OCI-M2 (cell line): ENCODE measurements at regions not wholly inside any gene's neighbourhood (a gene's known extent, or its start where the extent isn't known, plus 50 kb on each side); places are given as distances from the start of the nearest gene placed in this dataset.

Source experiments
- DNase-seq: peaks from one replicate; lab custom pipeline; 2025; ENCODE audit not compliant: unreplicated experiment; lab: John Stamatoyannopoulos, UW

- DNase-seq: no peak
These were observed 51.3 kb upstream of the CNKSR3 start for GRCh38 chr6:154561750-154562149.

- no peak for DNase-seq
These were observed 54.8 kb upstream of the CNKSR3 start for GRCh38 chr6:154565331-154565730.

GRCh38 chr6:154566866-154567265 lies 56.4 kb upstream of the CNKSR3 start:
- no peak for DNase-seq

- DNase-seq: no peak
These were observed 57.3 kb upstream of the CNKSR3 start for GRCh38 chr6:154567695-154568220.

- DNase-seq: no peak
These were observed 58.8 kb upstream of the CNKSR3 start for GRCh38 chr6:154569156-154569862.

- no peak for DNase-seq
These were observed 60.0 kb upstream of the CNKSR3 start for GRCh38 chr6:154570505-154570904.

- no peak for DNase-seq
These were observed 62.1 kb upstream of the CNKSR3 start for GRCh38 chr6:154572556-154572955.

- DNase-seq: no peak
These were observed 67.6 kb upstream of the CNKSR3 start for GRCh38 chr6:154578004-154578559.

- DNase-seq: no peak
These were observed 68.6 kb upstream of the CNKSR3 start for GRCh38 chr6:154579046-154579445.

GRCh38 chr6:154579485-154579884 lies 69.0 kb upstream of the CNKSR3 start:
- DNase-seq: no peak

- no peak for DNase-seq
These were observed 70.1 kb upstream of the CNKSR3 start for GRCh38 chr6:154580397-154581135.

- no peak for DNase-seq
These were observed 72.2 kb upstream of the CNKSR3 start for GRCh38 chr6:154582696-154583095.

GRCh38 chr6:154583546-154584188 lies 73.2 kb upstream of the CNKSR3 start:
- DNase-seq: no peak

- no peak for DNase-seq
These were observed 80.3 kb upstream of the CNKSR3 start for GRCh38 chr6:154590756-154591155.

GRCh38 chr6:154591234-154591633 lies 80.7 kb upstream of the CNKSR3 start:
- DNase-seq: no peak

- DNase-seq: no peak
These were observed 81.8 kb upstream of the CNKSR3 start for GRCh38 chr6:154592199-154592860.

- DNase-seq: no peak
These were observed 82.6 kb upstream of the CNKSR3 start for GRCh38 chr6:154593122-154593521.

GRCh38 chr6:154594496-154595198 lies 84.2 kb upstream of the CNKSR3 start:
- no peak for DNase-seq

- no peak for DNase-seq
These were observed 85.1 kb upstream of the CNKSR3 start for GRCh38 chr6:154595538-154595937.

- DNase-seq: no peak
These were observed 85.5 kb upstream of the CNKSR3 start for GRCh38 chr6:154596009-154596408.
